ENCODE measurements at regions not wholly inside any gene's neighbourhood (a gene's known extent, or its start where the extent isn't known, plus 50 kb on each side); places are given as distances from the start of the nearest gene placed in this dataset.

- TF ChIP-seq CTCF (IDR thresholded peaks at IDR 0.05), result no peak
- H3K27ac ChIP-seq, result peak overlapping the region in 1 of 2 donors; percentile 1
- no peak overlapping the region for H3K4me3 ChIP-seq
- peaks cover 0 to 15% (median 1%) of the 10 kb centered on the region in 4 donors for H3K4me1 ChIP-seq
- intact Hi-C loops (cut with DNase I; ENCODE audit: low total_unique reads), result no loop called here
- no peaks in the 10 kb centered on the region for H3K36me3 ChIP-seq
- no peaks in the 10 kb centered on the region for H3K27me3 ChIP-seq
- H3K9me3 ChIP-seq, result peaks cover 0 to 8% (median 0%) of the 10 kb centered on the region in 3 donors
- DNase-seq, result no peak
Observed at GRCh38 chr6:85251300-85251699, 198.6 kb upstream of the NT5E start.

DNA sequence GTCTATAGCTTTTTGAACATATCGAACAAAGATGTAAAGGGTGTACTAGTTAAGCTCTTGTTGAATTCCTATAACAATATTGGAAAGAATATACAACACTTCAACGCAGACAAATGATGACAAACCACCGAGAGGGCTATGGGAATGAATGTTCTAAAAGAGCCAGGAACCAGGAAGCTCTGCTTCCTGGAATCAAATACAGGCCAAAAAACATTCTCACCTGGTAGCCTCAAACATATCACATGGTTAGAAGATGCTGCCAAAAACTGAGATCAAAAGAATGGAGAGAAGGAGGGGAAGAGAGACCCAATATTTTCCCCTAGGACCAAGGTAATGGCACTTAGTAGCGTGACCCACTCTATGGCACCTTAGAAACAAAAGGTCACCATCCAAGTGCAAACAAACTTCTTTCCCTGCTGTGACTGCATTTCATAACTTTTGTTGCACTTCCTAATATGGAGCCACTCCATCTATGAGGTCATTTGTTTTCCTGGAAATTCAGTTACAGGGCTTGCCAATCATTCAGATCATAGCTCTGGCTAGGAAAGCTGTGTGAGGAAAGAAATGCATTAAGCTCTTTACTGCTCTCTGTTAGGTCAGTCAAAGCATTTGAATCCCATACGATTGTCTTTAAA is 199.2 kb upstream of the NT5E start:
- no peaks in the 10 kb centered on the region for H3K27me3 ChIP-seq
- peak overlapping the region; percentile 1 to 4 for H3K27ac ChIP-seq
- DNase-seq, result no peak
- TF ChIP-seq CTCF (IDR thresholded peaks at IDR 0.05), result no peak
- peaks cover 0 to 15% (median 1%) of the 10 kb centered on the region in 4 donors for H3K4me1 ChIP-seq
- intact Hi-C loops (cut with DNase I; ENCODE audit: low total_unique reads), result no loop called here
- H3K4me3 ChIP-seq, result no peak overlapping the region
- H3K36me3 ChIP-seq, result no peaks in the 10 kb centered on the region
- peaks cover 0 to 8% (median 0%) of the 10 kb centered on the region in 3 donors for H3K9me3 ChIP-seq

GRCh38 chr6:85245004-85245403 is 204.9 kb upstream of the NT5E start:
- TF ChIP-seq CTCF (IDR thresholded peaks at IDR 0.05), result no peak
- no peak overlapping the region for H3K4me3 ChIP-seq
- no peak for DNase-seq
- H3K4me1 ChIP-seq, result peaks cover 0 to 3% (median 0%) of the 10 kb centered on the region in 4 donors
- no peaks in the 10 kb centered on the region for H3K27me3 ChIP-seq
- intact Hi-C loops (cut with DNase I; ENCODE audit: low total_unique reads), result no loop called here
- no peaks in the 10 kb centered on the region for H3K9me3 ChIP-seq
- H3K27ac ChIP-seq, result no peak overlapping the region
- no peaks in the 10 kb centered on the region for H3K36me3 ChIP-seq

- no peak for DNase-seq
- TF ChIP-seq CTCF (IDR thresholded peaks at IDR 0.05), result no peak
Observed at GRCh38 chr6:85241498-85242052, 208.3 kb upstream of the NT5E start.

GRCh38 chr6:85240787-85241385 is 209.0 kb upstream of the NT5E start:
- TF ChIP-seq CTCF (IDR thresholded peaks at IDR 0.05), result no peak
- intact Hi-C loops (cut with DNase I; ENCODE audit: low total_unique reads), result no loop called here
- H3K27ac ChIP-seq, result no peak overlapping the region
- DNase-seq, result no peak
- H3K36me3 ChIP-seq, result no peaks in the 10 kb centered on the region
- H3K4me1 ChIP-seq, result peaks cover 0 to 7% (median 0%) of the 10 kb centered on the region in 4 donors
- no peaks in the 10 kb centered on the region for H3K9me3 ChIP-seq
- no peak overlapping the region for H3K4me3 ChIP-seq
- no peaks in the 10 kb centered on the region for H3K27me3 ChIP-seq

More at GRCh38 chr6:85241498-85242052, 208.3 kb upstream of the NT5E start:
- Histone ChIP-seq H3K4me3 (no peak overlapping the region), H3K27ac (no peak overlapping the region), H3K27me3 (no peaks in the 10 kb centered on the region), H3K36me3 (no peaks in the 10 kb centered on the region), H3K9me3 (no peaks in the 10 kb centered on the region), H3K4me1 (peaks cover 0 to 7% (median 0%) of the 10 kb centered on the region in 4 donors)
- intact Hi-C loops (cut with DNase I; ENCODE audit: low total_unique reads), result no loop called here

All from tibial artery (tissue), 4 donors.